TTC549 (cell line): ENCODE measurements at regions not wholly inside any gene's neighbourhood (a gene's known extent, or its start where the extent isn't known, plus 50 kb on each side); places are given as distances from the start of the nearest gene placed in this dataset.

Source experiments
- FAIRE-seq: peaks from 2 replicates; lab custom pipeline; 2012; peaks lifted over from hg19 to GRCh38; lab: Jason Lieb, UNC

DNA sequence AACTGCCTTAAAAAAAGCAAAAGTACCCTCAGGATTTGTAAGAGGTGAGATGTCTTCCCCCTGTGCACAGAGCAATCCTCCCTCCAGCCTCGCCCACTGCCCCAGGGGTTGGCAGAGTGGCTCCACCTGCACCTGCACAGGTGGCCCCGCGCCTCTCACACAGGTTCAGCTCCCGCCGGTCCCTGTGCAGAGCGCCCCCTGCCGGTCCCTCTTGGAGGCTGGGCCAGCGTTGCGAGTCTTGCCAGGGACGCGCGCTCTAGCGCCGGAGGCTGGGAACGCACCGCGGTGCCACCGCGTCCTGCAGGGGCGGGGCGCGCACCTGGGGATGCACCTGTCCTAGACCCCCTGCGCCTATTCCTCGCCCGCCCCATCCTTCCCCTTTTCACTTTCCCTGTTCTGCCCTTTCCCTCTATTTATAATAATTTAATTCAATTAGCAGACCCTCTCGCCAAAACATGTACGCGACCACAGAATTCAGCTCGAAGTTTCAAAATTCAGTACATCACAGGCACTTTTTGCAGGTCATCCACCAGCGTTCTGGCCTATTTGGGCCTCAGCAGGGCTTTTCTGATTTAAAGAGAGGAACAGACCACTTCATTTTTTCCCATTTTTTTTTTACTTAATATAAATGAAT, 618.6 kb downstream of the AACS start:
- FAIRE-seq = no peak

DNA sequence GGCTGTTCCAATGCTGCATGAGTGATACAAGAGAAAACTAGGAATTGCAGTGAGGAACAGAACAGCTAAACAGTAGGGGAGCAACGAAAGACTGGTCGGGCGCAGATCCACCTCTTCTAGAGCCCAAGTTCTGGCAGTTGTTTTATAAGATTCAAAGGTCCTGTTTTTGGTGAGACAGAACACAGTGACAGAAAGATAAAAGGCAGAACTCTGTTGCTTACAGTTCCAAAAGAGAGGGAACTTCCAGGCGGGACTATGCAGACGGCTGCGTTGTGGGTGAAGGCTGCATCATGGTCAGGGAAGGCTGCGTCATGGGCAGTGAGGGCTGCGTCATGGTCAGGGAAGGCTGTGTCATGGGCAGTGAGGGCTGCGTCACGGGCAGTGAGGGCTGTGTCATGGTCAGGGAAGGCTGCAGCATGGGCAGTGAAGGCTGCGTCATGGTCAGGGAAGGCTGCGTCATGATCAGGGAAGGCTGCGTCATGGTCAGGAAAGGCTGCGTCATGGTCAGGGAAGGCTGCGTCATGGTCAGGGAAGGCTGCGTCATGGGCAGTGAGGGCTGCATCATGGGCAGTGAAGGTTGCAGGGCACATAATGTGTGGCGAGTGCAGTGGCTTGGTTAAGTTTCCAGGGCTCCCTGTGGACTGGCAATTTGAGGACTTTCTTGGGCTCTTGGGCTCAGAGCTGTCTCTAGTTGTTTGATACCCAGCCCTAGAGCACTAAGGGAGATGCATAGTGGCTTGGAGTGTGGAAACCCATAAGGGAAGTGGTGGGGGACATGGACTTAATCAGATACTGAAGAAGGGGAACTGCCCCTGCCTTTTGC, 619.9 kb downstream of the AACS start:
- no peak for FAIRE-seq

DNA sequence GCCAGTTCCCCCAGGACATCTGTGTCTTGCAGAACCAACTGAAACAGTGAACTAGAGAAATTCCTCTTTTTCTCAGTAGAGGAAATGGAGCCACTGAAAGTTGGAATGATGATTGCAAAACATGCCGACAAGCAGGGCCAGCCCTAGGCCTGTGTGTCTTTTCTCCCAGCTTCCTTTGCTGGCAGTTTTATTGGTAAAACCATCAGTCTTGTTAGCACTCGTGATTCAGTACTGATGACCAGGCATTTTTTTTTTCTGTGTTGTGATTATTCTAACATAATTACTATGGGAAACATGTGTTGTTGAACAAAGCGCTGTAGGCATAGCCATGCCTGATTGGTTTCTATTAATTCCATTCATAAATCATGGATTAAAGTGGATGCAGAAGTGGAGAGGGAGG, 620.7 kb downstream of the AACS start:
- no peak for FAIRE-seq

DNA sequence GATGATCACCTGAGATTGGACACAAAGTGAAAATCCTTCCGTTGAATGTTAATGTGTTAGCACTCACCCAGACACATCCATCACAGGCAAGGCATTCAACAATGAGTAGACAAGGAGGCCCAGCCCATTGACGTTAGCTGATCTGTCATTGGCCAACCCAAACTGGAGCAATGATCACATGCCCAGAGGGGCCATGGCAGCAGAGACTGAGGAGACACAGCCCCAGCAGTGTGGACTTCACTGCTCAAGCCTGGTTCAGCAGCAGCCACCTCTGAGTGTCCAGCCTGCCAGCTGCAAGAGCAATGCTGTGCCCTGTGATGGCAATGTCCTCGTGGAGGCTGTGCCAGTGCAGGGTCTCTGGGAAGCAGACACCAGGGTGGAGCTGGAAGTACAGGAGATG, 622.2 kb downstream of the AACS start:
- FAIRE-seq = no peak

DNA sequence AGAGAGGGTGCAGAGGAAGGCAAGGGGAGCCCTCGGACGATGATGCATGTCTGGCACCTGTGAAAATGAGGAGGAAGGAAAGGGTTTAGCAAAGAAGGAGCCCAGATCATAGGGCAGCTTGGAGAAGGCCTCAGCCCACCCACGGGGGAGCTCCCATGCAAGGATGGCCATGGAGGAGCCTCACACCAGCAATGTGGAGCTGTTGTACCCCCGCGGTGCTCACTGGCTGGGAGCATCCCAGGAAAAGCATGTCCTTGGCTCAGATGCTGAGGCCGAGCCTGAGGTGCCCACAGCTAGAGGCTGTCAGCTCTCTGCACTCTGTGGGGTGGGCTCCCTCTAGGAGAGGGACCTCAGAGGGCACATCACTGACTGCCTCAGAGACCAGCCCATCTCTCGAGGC, 622.6 kb downstream of the AACS start:
- FAIRE-seq = no peak

DNA sequence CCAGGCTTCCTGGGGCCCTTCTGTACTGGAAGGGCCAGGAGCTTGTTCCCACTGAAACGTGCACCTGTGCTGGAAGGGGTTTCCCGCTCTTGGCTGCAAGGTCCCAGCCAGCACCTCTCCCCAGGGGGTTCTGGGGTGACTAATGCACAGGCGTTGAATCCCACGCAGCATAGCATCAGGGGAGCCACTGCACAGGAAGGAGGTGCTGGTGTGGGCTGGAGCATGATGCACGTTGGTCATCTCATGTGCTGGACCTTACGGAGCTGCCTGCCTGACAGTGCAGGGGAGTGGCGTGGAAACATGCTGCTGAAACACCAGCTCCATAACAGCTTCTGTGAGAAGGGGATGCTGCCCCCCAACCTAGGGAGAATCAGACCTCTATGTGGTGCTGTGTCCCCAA, 623.0 kb downstream of the AACS start:
- no peak for FAIRE-seq

DNA sequence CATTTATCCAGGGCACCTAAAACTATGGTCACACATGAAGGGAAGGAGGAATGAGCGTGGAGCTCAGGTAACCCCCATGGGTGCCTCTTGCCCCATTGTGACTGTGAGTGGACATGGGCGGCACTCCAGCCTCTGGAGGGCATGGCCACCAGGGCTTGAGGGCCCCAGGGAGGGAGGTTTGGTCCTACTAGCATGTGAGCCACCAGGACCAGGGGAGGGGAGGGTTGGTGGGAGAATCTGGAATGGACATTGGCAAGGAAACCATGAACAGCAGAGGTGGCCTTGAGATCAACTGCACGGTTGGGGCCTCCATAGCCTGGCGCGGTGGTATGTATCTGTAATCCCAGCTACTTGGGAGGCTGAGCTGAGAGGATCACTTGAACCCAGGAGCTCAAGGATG, 623.6 kb downstream of the AACS start:
- FAIRE-seq = no peak

DNA sequence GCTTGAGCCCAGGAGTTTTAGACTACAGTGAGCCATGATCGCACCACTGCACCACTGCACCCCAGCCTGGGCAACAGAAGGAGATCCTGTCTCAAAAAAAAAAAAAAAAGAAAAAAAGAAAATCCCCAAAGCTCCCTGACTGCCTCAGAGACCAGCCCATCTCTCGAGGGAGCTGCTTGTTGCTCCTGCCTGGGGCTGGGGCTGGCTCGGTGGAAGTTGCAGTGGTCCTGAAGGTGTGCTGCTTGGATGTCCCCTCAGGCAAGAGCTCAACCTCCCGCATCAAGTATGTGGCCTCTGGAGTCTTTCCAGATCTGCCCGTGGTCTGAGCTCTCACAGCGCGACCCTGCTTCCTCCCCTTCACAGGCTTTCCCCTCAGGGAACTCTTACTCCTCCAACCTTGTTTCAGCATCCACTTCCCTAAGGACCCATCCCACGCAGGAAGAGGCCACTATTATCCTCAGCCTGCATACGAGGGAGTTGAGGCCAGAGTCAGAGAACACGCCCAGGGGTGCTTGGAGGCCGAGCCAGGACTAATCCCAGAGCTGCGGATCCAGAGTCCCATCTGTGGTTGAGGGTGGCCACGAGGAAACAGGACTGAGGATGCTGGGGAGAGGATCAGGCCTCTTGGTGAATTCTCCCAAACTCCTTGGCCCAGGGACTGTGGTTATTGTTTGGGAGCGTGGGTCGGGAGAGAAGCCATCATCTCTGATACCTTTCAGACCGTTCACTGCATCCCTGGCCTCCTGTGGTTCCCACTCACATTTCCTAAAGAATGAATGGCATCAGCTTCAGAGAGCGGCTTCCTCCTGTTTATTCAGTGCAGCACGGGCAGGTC, 624.6 kb downstream of the AACS start:
- no peak for FAIRE-seq

DNA sequence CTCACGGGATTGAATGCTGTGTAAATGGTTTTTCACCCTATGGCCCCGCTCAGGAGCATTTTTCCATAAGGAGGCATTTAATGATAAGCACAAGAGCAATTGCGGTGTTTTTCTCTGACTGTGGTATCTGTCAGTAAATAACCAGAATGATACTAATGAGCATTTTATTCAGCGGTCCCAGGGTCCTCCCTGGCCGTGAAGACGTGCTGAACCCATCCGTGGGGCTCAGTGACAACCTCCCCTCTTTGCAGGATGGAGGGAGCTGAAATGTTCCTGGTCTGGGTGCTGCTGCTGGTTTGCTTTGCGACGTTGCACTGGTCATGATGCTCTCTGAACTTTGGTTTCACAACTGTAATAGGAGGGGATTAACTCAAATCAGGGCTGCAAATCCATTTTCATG, 625.6 kb downstream of the AACS start:
- FAIRE-seq = no peak

DNA sequence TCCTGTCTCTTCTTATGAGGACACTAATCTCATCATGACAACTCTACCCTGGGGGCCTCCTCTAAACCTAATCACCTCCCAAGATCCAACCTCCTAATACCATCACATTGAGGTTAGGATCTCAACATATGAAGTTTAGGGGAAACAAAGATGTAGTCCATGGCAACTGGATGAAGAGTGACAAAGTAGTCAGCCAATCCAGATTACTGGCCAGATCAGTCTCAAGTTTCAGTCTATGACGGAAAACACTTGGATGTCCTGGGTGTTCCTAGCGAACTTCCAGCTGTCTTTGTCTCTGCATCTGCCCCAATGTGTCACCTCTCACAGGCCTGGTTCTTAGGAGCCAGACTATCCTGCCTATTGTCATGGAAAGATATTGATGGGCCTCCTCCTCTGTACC, 630.8 kb downstream of the AACS start:
- FAIRE-seq = no peak

DNA sequence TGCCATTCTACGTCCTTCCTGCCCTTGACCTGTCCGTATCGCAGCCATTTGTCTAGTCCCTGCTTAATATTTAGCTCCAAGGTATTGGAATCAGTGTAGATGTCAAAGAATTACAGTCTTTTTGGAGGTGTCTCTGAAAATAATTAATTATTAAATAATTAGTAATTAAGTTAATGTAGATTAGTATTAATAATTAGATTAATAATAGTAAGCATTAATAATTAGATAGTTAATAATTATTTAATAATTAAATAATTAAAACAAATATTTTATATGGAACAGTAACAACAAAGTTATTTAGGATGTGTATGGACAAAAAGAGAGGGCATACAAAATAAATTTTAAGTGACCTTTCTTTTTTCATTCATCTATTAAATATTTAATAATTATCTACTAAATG, 639.6 kb downstream of the AACS start:
- FAIRE-seq = no peak

DNA sequence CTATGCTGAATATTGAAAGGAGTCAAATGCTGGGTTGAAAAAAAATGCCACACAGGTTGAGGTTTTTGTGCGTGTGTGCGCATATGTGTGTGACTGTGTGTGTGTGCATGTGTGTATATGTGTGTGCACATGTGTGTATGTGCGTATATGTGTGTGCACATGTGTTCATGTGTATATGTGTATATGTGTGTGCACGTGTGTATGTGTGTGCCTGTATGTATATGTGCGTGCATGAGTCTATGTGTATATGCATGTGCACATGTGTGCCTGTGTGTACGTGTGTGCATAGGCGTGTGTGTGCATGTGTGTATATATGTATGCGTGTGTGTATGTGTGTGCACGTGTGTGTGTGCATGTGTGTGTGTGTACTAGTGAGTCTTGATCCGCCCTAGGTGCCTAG, 655.7 kb downstream of the AACS start:
- no peak for FAIRE-seq

DNA sequence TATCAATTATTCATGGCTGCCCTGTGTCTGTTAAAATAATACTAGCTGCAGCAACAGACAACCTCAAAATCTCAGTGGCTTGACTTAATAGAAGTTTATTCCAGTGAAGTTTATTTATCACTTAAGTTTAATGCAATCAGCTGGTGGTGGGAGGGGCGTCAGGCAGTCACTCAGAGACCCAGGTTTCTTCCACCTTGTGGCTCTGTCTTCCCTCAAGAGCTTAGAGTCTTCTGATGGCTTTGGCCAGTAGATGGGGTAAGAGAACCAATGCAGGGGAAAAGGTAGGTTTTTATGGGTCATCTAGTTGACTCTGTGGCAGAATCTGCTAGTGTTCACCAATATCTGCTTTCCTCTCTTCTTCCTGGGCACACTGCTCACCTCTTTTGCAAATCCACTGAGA, 668.9 kb downstream of the AACS start:
- no peak for FAIRE-seq

DNA sequence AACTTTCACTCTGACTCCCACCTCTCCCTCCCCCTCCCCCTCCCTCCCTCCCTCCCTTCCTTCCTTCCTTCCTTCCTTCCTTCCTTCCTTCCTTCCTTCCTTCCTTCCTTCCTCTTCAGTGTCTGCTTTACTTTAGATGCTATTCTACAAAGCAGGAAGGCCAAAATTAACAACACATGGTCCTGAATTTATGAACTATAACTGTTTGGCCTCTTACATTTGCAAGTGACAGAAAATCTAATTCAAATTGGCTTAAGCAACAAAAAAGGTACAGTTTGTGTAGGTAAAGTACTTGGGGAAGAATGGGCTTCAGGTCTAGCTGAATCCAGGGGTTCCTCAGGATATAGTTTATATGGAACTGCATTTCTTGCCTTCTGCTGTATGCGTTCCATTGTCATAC, 673.0 kb downstream of the AACS start:
- FAIRE-seq = no peak

DNA sequence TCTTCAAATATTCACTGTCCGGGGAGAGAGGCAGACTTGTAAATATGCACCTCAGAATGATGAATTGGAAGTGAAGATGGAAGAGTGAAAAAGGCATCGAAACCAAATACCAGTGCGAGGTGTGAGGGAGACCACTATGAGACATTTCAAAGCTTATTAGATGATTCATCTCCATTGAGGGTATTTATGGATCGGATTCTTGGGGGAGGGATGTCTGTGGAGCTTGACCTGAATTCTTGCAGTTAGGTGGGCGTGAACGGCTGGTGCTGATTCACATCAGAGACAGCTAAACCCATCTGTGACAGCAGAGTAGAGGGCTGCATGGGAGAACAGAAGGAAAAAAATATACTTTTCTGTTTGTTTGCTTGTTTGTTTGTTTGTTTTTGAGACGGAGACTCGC, 677.2 kb downstream of the AACS start:
- FAIRE-seq = no peak

DNA sequence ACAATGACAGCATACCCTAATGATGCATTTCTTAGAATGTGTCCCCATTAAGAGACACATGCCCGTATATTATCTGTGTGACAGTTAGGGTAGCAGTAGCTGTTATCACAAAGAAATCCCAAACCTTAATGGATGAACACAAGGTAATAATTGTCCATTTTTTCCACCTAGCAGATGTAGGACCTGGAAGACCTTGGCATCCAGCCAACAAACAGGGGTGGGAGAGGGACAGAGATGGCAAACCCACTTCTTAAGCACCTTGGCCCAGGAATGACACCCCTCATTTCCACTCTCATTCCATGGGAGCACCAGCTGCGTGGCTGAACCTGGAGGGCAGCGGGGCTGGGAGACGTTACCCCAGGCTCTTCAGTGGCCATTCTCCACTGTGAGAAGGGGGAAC, 679.0 kb downstream of the AACS start:
- FAIRE-seq = no peak

DNA sequence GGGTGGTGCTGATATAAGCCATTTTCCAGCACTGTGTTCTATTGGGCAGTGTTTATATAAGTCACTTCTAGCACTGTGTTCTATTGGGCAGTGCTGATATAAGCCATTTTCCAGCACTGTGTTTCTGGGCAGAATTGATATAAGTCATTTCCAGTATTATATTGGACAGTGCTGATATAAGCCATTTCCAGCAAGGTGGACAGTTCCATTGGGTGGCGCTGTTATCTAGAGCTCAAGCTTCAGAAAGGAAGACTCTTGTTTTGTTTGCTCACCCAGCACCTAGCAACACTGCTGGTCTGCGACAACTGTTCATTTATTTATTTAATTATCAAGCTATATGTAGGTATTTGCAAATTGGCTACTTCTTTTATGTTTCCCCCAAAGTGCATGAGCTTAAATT, 690.3 kb downstream of the AACS start:
- no peak for FAIRE-seq

DNA sequence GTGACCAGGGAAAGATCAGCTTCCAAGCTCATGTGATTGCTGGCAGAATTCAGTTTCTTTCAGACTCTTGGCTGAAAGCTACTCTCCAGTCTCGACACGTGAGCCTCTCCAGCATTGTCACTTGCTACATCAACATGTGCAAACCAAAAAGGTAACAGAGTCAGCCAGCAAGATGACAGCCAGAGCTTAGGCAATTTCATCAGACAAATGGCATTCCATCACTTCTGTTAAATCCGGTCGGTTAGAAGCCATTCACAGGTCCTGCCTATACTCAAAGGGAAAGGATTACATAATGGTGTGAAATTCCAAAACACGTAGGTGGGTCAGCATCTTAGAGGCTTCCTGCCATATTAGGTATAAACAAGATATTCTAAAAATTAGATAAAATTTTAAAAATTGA, 700.9 kb downstream of the AACS start:
- no peak for FAIRE-seq

DNA sequence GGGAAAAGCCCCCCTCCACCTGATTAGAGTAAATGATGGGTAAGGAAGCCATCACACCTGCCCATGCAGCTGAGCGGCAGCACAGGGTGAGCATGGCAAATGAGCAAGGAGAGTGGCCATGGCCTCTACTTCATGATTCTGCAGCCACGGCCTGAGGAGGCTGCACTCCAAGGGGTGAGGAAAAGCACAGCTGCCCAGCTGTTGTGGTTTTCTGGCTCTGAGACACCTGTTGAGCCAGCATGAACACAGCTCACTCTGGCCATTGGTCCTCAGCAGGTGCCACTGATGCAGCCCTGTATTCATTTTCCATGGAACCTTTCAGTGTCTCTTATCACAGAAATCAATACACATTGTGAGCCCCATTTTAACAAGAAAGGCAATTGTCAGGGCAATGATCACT, 707.2 kb downstream of the AACS start:
- no peak for FAIRE-seq

DNA sequence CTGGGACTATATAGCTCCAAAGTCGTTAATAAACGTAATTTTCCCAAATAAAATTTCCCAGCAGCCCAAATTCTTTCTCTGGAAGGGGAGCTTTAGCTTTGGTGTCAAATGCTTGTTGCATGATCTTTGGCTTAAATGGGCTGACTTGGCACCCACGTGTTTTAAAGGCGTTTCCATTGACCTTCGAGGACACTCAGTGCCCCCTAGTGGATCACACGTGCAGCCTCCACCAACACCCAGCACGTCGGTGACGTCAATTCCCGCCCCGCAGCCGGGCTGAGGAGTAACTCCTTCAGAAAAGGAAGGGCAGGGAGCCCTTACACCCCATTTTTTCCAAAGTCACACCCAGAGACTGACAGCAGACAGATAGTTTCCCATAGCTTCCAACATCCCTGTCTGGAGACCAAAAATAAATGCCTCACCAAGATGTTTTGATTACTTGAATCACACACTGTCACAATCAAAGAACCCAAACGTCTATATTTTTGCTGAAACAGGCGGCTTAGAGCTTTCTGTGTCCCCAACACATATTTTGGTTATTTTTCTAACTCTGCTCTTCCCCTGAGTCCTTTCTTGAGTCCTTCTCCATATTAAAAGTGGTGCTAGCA, 707.9 kb downstream of the AACS start:
- FAIRE-seq = no peak

DNA sequence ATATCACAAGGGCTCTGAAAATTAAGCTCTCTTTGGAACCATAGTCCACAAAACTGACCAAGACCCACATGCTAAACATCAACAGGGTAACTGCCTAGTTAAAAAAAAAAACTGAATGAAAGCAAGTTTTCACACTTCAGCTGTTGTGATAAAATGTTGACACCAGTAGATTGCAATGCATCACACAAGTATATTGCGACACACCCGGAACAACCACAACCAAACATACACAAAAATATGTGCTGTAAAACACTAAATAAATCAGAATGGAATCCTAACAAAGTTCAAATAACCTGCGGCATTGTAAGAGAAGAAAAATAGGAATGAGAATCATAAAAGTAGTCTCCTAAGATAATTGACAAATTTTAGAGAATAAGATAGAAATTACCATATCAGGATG, 710.3 kb downstream of the AACS start:
- FAIRE-seq = no peak

DNA sequence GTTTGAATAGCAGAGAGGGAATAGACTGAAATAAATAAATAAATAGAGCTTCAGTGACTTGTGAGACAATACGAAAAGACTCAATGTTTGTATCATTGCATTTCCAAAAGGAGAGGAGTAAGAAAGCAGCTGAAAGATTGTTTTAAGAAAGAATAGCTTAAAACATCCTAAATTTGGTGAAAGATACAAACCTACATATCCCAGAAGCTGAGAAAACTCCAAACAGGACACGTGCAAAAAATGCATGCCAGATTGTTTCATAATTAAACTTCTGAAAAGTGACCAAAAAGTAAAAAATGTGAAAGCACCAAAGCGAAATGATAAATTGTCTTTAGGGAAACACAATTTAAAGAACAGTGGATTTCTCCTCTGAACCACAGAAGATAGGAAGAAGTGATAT, 711.0 kb downstream of the AACS start:
- FAIRE-seq = no peak

DNA sequence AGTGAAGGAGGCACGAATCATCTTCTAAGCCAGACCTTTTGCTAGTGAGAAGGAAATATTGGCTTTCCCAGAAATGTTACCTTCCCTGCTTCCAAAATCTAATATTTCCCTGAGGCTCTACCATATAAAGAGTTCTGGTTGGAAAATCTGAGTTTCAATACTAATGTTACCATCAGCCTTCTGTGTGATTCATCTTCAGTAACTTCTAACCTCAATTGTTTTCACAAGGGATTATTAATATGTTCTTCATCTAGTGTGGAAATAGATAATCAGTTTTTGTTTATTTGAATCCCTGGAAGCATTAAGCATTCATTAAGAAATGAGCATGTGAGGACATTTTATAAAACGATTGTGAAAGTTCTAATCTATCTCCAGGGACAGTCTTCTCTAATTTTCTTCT, 720.9 kb downstream of the AACS start:
- FAIRE-seq = no peak
